Dermis microvascular lymphatic vessel endothelial cell (primary cell): ENCODE measurements at regions not wholly inside any gene's neighbourhood (a gene's known extent, or its start where the extent isn't known, plus 50 kb on each side); places are given as distances from the start of the nearest gene placed in this dataset.
"Not testable (repeated sequence)": the region's sequence is repeated elsewhere in the genome, so short reads cannot be mapped to it uniquely, and the experiment has no call there.

Experiments
- DNase-seq, 2 donors: peaks; one replicate each; pipeline versions ENCODE4 v3.0.0 to v3.0.0-alpha.2; 2010; ENCODE audit warnings: low read depth in 2 of 2

- DNase-seq: no peak
Measured at GRCh38 chr20:12936524-12936923, 72.2 kb upstream of the SPTLC3 start.

- DNase-seq: peak in 1 of 2 donors; percentile 5
Measured at GRCh38 chr20:12941025-12941424, 67.7 kb upstream of the SPTLC3 start.

- DNase-seq: no peak
Measured at GRCh38 chr20:12942123-12942522, 66.6 kb upstream of the SPTLC3 start.

- DNase-seq: no peak
Measured at GRCh38 chr20:12946789-12947188, 62.0 kb upstream of the SPTLC3 start.

GRCh38 chr20:12947691-12948090 lies 61.1 kb upstream of the SPTLC3 start:
- no peak for DNase-seq

GRCh38 chr20:12949429-12949980 lies 59.3 kb upstream of the SPTLC3 start:
- no peak for DNase-seq

- not testable (repeated sequence) for DNase-seq
Measured at GRCh38 chr20:12954254-12954653, 54.5 kb upstream of the SPTLC3 start.

- no peak for DNase-seq
Measured at GRCh38 chr20:12955611-12956010, 53.2 kb upstream of the SPTLC3 start.

- no peak for DNase-seq
Measured at GRCh38 chr20:12956303-12956702, 52.5 kb upstream of the SPTLC3 start.

- no peak for DNase-seq
Measured at GRCh38 chr20:12957968-12958367, 50.8 kb upstream of the SPTLC3 start.
